ENCODE measurements at regions not wholly inside any gene's neighbourhood (a gene's known extent, or its start where the extent isn't known, plus 50 kb on each side); places are given as distances from the start of the nearest gene placed in this dataset.

- Histone ChIP-seq H3K14ac (ENCODE audit: insufficient read length) (no peak overlapping the region), H2BK12ac (ENCODE audit: low read depth, low read length) (no peak overlapping the region), H3K4me3 (ENCODE audit: extremely low read depth in 1 of 4, insufficient read depth in 2 of 4, low read depth in 3 of 4, low read length in 4 of 4) (no peak overlapping the region), H3K4me2 (ENCODE audit: insufficient read depth in 1 of 2, low read depth in 2 of 2, low read length in 2 of 2) (no peak overlapping the region), H3K27me3 (replicated peaks in 1 of 4; ENCODE audit: control insufficient read depth in 3 of 4, extremely low read depth in 1 of 4, insufficient read depth in 3 of 4, low read length in 3 of 4) (no peaks in the 10 kb centered on the region), H2BK5ac (ENCODE audit: low read depth, low read length) (no peak overlapping the region), H2BK120ac (replicated peaks; ENCODE audit: low read depth, low read length) (no peak overlapping the region), H2BK20ac (ENCODE audit: low read length) (no peak overlapping the region), H3K36me3 (ENCODE audit: control insufficient read depth in 2 of 4, insufficient read depth in 4 of 4, low read length in 3 of 4) (no peaks in the 10 kb centered on the region), H3K4ac (replicated peaks; ENCODE audit: insufficient read length, low read depth, low read length) (no peak overlapping the region), H3K56ac (replicated peaks; ENCODE audit: insufficient read length, low read depth, low read length) (no peak overlapping the region), H3K79me1 (ENCODE audit: low read depth, low read length) (no peaks in the 10 kb centered on the region), H3K79me2 (ENCODE audit: control insufficient read depth in 1 of 2, insufficient read depth in 2 of 2, low read length in 2 of 2) (no peaks in the 10 kb centered on the region), H3K9me3 (ENCODE audit: insufficient read depth in 2 of 2, low read depth in 1 of 2, low read length in 1 of 2) (no peaks in the 10 kb centered on the region), H2AK5ac (ENCODE audit: low read depth, low read length) (no peak overlapping the region), H3K4me1 (replicated peaks in 1 of 4; ENCODE audit: control insufficient read depth in 3 of 4, insufficient read depth in 4 of 4, low read length in 3 of 4) (peaks cover 0 to 6% (median 3%) of the 10 kb centered on the region in 4 experiments; a peak in 3 of 7 replicates), H3K27ac (ENCODE audit: low read depth, low read length) (no peak overlapping the region), H4K20me1 (replicated peaks in 1 of 2; ENCODE audit: control insufficient read depth in 1 of 2, insufficient read depth in 2 of 2, low read length in 2 of 2) (no peaks in the 10 kb centered on the region), H4K8ac (ENCODE audit: extremely low read depth, insufficient read depth, low read length) (no peak overlapping the region), H2AFZ (ENCODE audit: low read length) (no peak overlapping the region), H2BK15ac (ENCODE audit: low read length) (no peak overlapping the region), H3K23me2 (ENCODE audit: low read depth, low read length) (no peaks in the 10 kb centered on the region), H3K18ac (ENCODE audit: extremely low read depth, low read length) (no peak overlapping the region), H4K91ac (replicated peaks; ENCODE audit: insufficient read length, low read length) (no peak overlapping the region), H3K23ac (ENCODE audit: insufficient read length) (no peak overlapping the region), H4K5ac (ENCODE audit: insufficient read length, low read depth, low read length) (no peak overlapping the region), H3K9ac (replicated peaks in 1 of 4; ENCODE audit: extremely low read depth in 1 of 4, low read depth in 3 of 4, low read length in 3 of 4) (no peak overlapping the region)
- POLR2A ChIA-PET (ENCODE audit: partially characterized antibody): no interaction called here
- WGBS, 2 experiments (ENCODE audit: extremely low coverage in 1 of 2, insufficient coverage in 1 of 2, insufficient read length in 1 of 2, insufficient replicate concordance in 2 of 2, low coverage in 1 of 2, low lambda C conversion rate in 2 of 2, missing lambda C conversion rate in 1 of 2): 86% methylated on average over 2 of the region's 2 CpGs; no CpG with 5 or more reads in 1 of the 2 experiments
- CTCF ChIA-PET (ENCODE audit: partially characterized antibody): interaction anchor here (1.4 kb wide), 1 partner anchor 22 kb away, joined by 3 read pairs; no protein-coding TSS in a partner anchor
- no peak for TF ChIP-seq RXRA (IDR thresholded peaks at IDR 0.05; ENCODE audit: insufficient read depth, low read depth, low read length)
- DNase-seq (ENCODE audit: low read depth in 1 of 2, low spot score in 2 of 2) (no peak), FAIRE-seq (no peak)
Observed at GRCh38 chr5:155492191-155492590, 478.6 kb downstream of the KIF4B start.

Measured in H1 (cell line).